ENCODE measurements at regions not wholly inside any gene's neighbourhood (a gene's known extent, or its start where the extent isn't known, plus 50 kb on each side); places are given as distances from the start of the nearest gene placed in this dataset.
"Not testable (repeated sequence)": the region's sequence is repeated elsewhere in the genome, so short reads cannot be mapped to it uniquely, and the experiment has no call there.

DNA sequence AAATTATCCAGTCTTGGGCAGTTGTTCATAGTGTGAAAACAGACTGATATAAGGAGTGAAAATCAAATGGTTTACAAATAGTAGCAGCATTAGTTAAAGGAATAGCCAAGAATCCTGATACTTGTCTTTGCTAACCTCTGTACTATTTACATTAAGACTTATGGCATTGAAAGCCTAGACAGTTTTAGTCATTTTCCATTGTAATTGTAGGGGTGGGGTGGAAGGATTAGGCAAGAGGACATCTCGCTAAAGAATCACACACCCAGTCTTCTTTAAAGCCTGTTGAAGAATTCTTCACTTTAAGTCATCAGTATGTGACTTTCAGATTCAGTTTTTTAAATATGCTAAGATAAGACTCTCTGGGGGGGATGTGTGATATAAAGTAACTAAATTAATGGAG, 207.5 kb upstream of the PHACTR1 start:
- no peak for DNase-seq (ENCODE audit: low read depth in 3 of 3)

DNA sequence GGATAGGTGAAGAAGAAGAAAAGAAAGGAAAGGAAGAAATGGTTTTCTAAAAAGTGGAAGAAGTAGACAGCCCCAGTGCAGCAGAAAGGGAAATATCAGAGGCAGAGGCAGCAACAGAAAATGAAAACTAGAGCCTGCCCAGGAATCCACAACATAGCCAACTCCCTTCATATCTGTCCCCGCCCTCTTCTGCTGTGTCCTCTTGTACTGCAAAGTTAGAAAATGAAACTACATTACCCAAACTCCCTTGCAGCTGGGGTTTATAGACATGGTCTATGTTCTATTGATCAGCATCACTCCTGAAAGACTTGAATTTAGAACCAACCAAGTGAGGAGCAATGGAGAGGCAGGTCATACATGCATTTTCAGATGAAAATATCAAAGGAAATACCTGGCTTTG, 200.5 kb upstream of the PHACTR1 start:
- DNase-seq (ENCODE audit: low read depth in 3 of 3) = no peak

GRCh38 chr6:12522347-12522746, 194.2 kb upstream of the PHACTR1 start:
- no peak for DNase-seq (ENCODE audit: low read depth in 3 of 3)

DNA sequence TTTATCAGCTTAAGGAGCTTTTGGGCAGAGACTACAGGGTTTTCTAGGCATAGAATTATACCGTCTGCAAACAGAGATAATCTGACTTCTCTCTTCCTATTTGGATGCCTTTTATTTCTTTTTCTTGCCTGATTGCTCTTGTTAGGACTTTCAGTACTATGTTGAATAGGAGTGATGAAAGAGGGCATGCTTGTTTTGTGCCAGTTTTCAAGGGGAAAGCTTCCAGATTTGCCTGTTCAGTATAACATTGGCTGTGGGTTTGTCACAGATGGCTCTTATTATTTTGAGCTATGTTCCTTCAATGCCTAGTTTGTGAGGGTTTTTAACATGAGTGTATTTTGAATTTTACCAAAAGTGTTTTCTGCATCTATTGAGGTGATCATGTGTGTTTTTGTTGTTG, 192.8 kb upstream of the PHACTR1 start:
- no peak for DNase-seq (ENCODE audit: low read depth in 3 of 3)

- no peak for DNase-seq (ENCODE audit: low read depth in 3 of 3)
These were observed 191.3 kb upstream of the PHACTR1 start for GRCh38 chr6:12525276-12525675.

DNA sequence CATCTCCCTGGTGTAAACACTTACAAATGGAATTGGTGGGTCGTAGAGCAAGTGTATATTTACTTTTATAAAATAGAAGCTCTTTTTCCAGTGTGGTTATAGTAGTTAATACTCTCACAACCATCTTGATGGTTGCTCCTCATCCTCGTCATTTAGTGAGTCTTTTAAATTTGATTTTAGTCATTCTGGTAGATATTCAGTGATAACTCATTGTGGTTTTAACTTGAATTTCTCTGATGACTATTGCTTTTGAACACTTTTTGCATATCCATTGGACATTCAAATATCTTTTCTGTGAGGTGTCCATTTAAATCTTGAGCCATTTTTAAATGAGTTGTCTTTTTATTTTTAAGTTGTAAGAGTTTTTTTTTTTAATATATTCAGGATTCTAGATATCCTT, 189.2 kb upstream of the PHACTR1 start:
- DNase-seq (ENCODE audit: low read depth in 3 of 3) = no peak

GRCh38 chr6:12528136-12528535, 188.4 kb upstream of the PHACTR1 start:
- DNase-seq (ENCODE audit: low read depth in 3 of 3) = no peak

- no peak for DNase-seq (ENCODE audit: low read depth in 3 of 3)
These were observed 187.8 kb upstream of the PHACTR1 start for GRCh38 chr6:12528581-12529363.

DNA sequence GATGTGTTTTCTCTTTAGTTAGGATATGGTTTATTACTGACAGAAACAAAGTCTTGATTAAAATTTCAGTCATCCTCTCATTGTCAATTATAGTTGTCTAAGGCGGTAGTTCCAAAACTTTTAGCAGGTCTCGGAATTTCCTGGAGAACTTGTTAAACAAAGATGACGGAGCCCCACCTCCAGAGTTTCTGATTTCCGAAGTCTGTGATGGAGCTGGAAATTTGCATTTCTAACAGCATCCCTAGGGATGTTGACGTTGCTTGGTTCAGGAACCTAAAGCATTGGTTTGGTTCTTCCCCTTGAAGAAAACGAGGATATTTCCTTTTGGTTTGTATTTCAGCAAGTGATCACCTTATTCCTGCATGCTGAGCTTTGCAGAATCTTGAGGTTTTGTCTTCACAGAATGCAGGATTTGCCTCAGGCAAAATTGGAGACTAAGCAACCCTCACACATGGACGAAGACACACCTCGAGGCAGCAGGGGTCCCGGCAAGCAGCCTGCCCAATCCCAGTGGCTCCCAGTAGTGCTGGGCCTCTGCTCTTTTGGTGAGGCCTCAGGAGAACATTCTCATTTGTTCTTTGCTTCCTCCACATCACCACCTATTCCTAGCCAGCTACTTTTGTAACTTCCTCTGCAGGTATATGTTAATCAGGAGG, 187.1 kb upstream of the PHACTR1 start:
- no peak for DNase-seq (ENCODE audit: low read depth in 3 of 3)

DNA sequence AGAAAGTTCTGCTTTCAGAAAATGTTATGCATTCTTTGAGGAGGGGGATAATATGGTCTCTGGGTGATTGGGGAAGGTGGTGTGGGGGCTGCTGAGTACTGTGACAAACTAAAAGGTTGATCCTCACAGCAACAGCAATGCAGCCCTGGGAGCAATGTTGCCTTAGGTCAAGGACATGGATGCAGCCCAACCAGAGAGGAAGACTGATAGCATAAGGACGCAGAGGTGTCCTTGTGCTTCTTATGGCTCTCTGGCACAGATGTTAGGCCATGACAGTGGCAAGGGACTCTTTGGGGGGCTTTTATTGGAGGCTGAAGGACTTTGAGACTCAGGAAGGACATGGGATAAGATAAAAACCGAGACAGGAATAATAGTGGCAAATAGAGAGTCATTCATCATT, 186.2 kb upstream of the PHACTR1 start:
- no peak for DNase-seq (ENCODE audit: low read depth in 3 of 3)

DNA sequence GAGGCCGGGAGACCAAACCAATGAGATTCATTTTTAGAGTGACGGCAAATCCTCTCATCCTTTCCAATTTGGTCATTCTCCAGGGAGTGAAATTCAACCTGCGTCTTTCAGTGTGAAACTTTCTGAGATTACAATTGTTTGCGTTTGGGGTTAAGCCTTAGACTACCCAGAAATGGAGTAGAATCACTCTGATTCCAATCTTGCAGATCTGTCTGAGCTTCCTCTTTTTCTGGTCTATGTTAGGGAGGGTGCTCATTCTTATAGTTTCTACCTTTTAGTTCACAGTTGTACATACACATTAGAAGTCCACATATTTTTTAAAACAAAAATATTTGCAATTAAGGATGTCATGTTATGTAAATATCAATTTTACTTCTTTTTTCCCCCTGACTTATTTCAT, 183.0 kb upstream of the PHACTR1 start:
- no peak for DNase-seq (ENCODE audit: low read depth in 3 of 3)

- DNase-seq (ENCODE audit: low read depth in 3 of 3) = no peak
These were observed 182.3 kb upstream of the PHACTR1 start for GRCh38 chr6:12534069-12534853.

GRCh38 chr6:12535586-12536314, 180.8 kb upstream of the PHACTR1 start:
- DNase-seq (ENCODE audit: low read depth in 3 of 3) = no peak

DNA sequence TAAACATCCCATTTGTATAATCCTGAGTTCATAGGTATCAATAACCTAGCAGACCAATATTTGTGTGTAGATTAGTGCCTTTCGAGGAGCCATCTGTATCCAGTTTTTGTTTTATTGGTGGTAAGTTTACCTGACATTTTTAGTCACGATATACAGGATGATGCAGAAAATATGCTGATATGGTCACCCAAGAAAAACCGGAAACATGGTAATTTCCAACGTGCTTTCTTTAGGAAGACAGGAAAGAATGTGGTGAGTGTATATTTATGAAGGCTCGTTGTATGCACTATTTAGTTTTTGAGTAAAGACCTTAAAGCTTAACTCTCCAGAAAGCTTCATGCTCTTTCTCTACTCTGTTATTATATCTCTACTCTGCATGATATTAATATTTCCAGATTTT, 180.2 kb upstream of the PHACTR1 start:
- no peak for DNase-seq (ENCODE audit: low read depth in 3 of 3)

DNA sequence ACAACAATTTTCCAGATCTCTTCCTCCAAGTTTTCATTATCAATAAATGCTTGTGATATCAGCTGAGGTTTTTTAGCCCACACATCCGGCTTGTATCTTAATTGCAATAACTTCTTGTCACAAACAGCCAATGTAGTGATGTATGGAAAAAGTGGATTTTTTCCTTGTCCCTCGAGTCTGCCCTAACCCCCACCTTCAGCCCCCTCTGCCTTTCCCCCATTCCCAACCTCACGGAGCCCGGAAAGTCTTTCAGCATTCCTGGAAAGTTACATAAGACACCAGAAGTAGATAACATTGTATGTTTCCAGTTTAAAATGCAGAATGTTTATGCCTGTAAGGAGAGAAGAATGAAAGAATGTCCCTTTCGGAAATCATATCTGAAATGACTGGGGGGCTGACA, 179.2 kb upstream of the PHACTR1 start:
- DNase-seq (ENCODE audit: low read depth in 3 of 3) = no peak

- DNase-seq (ENCODE audit: low read depth in 3 of 3) = no peak
These were observed 177.6 kb upstream of the PHACTR1 start for GRCh38 chr6:12538881-12539357.

DNA sequence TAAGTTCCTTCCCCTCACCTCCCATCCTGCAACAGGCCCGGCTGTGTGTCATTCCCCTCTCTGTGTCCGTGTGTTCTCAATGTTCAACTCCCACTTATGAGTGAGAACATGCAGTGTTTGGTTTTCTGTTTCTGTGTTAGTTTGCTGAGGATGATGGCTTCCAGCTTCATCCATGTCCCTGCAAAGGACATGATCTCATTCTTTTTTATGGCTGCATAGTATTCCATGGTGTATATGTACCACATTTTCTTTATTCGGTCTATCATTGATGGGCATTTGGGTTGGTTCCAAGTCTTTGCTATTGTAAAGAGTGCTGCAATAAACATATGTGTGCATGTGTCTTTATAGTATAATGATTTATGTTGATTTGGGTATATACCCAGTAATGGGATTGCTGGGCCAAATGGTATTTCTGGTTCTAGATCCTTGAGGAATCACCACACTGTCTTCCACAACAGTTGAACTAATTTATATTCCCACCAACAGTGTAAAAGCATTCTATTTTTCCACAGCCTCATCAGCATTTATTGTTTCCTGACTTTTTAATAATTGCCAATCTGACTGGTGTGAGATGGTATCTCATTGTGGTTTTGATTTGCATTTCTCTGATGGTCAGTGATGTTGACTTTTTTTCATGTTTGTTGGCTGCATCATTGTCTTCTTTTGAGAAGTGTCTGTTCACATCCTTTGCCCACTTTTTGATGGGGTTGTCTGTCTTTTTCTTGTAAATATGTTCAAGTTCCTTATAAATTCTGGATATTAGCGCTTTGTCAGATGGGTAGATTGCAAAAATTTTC, 174.1 kb upstream of the PHACTR1 start:
- not testable (repeated sequence) for DNase-seq (ENCODE audit: low read depth in 3 of 3)

DNA sequence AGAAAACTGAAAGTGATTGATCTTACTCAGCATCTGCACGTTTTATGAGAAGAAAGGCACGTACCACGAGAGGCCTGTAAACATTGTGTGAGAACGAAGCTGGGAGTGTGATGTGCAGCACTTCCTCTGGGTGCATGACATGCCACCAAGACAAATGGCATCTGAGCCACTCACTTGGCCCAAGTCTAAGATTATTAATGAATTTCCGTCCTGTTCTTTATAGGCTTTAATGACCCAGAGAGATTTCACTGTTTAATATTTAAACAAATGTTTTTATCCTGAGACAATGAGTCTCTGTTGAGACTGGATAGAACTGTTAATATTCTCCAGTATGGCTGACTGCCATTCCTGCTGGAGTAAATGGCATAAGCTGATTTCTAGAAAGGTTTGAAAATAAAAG, 172.6 kb upstream of the PHACTR1 start:
- no peak for DNase-seq (ENCODE audit: low read depth in 3 of 3)

GRCh38 chr6:12544821-12545565, 171.6 kb upstream of the PHACTR1 start:
- DNase-seq (ENCODE audit: low read depth in 3 of 3) = no peak

DNA sequence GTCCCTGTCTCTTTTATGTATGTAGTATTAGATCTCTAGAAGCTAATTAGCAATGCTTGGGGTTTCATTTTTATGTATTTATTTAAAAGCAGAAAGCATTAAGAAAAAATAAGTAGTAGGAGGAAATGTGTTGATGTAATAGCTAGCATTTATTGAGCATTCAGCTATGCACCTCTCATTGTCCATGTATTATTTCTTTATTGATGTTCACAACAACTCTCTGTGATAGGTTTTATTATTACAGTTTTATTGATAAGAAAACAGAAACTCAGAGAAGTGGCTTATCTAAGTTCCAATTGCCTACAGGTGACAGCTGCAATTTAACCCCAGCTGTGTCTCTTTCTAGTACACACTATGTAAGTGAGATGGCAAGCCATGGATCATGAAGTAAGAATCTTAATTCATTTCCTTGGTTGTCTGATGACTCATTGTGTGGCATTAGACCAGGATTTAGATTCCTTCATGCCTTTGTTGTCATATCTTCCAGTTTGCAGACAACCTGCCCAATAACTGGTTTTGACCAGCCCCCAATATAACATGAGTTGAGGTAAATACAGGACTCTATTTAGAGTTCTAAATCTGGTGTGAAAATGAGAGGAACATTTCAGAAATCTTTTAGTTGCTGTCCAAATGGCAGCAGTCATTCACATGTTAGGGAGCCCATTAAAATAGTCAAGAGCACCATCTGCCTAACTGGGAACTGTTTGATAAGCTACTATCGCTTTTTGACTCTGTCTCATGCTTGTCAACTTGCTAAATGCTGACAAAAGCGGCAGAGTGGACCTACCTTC, 170.8 kb upstream of the PHACTR1 start:
- DNase-seq (ENCODE audit: low read depth in 3 of 3) = no peak
